DOHH2 (cell line): ENCODE measurements at regions not wholly inside any gene's neighbourhood (a gene's known extent, or its start where the extent isn't known, plus 50 kb on each side); places are given as distances from the start of the nearest gene placed in this dataset.

Experiments used
- H3F3A ChIP-seq: fragments of 200-600 bp; sonication (generic), shearing (Covaris generic); 2 replicates; pipeline ENCODE4 v1.6.0; 2016; ENCODE audit warnings: antibody characterized with exemption, mild to moderate bottlenecking; ENCODE audit not compliant: control insufficient read depth, insufficient read depth
- H3K27ac ChIP-seq: fragments of 200-600 bp; sonication (generic); 2 replicates; pipeline ENCODE4 v1.5.1; 2014; ENCODE audit warnings: low read depth, mild to moderate bottlenecking, low read length, moderate library complexity
- H3K27me3 ChIP-seq: fragments of 200-600 bp; sonication (generic); 2 replicates; pipeline ENCODE4 v1.6.1; 2014; ENCODE audit warnings: mild to moderate bottlenecking, low read length, mixed read lengths; ENCODE audit not compliant: control insufficient read depth
- H3K36me3 ChIP-seq: fragments of 200-600 bp; sonication (generic); 2 replicates; pipeline ENCODE4 v1.6.1; 2014; ENCODE audit warnings: mild to moderate bottlenecking, low read length, moderate library complexity, mixed read lengths; ENCODE audit not compliant: control insufficient read depth
- H3K4me1 ChIP-seq: fragments of 200-600 bp; sonication (generic); 2 replicates; pipeline ENCODE4 v1.6.1; 2014; ENCODE audit warnings: mild to moderate bottlenecking, low read length, mixed read lengths; ENCODE audit not compliant: control insufficient read depth
- H3K4me2 ChIP-seq: fragments of 200-600 bp; sonication (generic); 2 replicates; pipeline ENCODE4 v1.6.0; 2014; ENCODE audit warnings: mild to moderate bottlenecking, low read length, moderate library complexity
- H3K4me3 ChIP-seq: fragments of 200-600 bp; sonication (generic); 2 replicates; pipeline ENCODE4 v1.5.1; 2014; ENCODE audit warnings: mild to moderate bottlenecking, low read length, mixed read lengths
- H3K79me2 ChIP-seq: fragments of 200-600 bp; sonication (generic); 2 replicates; pipeline ENCODE4 v1.6.1; 2014; ENCODE audit warnings: mild to moderate bottlenecking, low read length, mixed read lengths; ENCODE audit not compliant: control insufficient read depth
- H3K9me2 ChIP-seq: fragments of 200-600 bp; sonication (generic); replicated peaks from 2 replicates; pipeline ENCODE4 v1.6.1; 2014; ENCODE audit warnings: mild to moderate bottlenecking, low read length, mixed read lengths; ENCODE audit not compliant: control insufficient read depth
- H3K9me3 ChIP-seq: fragments of 200-600 bp; sonication (generic); 2 replicates; pipeline ENCODE4 v1.6.1; 2014; ENCODE audit warnings: antibody characterized with exemption, low read length, mixed read lengths; ENCODE audit not compliant: control insufficient read depth, insufficient read depth
- H4K20me1 ChIP-seq: fragments of 200-600 bp; sonication (generic); 2 replicates; pipeline ENCODE4 v1.6.0; 2014; ENCODE audit warnings: low read depth, mild to moderate bottlenecking, antibody characterized with exemption, low read length, moderate library complexity; ENCODE audit not compliant: control insufficient read depth, insufficient read depth
- CTCF ChIP-seq: fragments of 200-600 bp; sonication (generic); IDR thresholded peaks from one replicate; pipeline ENCODE4 v1.5.1; 2014; ENCODE audit warnings: antibody characterized with exemption, mild to moderate bottlenecking, low read depth, low read length; ENCODE audit not compliant: poor library complexity, severe bottlenecking
- EZH2phosphoT487 ChIP-seq: fragments of 200-600 bp; sonication (generic); IDR thresholded peaks from 2 replicates; pipeline ENCODE4 v1.6.1; 2017; ENCODE audit warnings: borderline replicate concordance, mild to moderate bottlenecking, antibody characterized with exemption, low read length, moderate library complexity, mixed read lengths

GRCh38 chr7:46960970-46961369 is 620.9 kb downstream of the TNS3 start:
- no peak overlapping the region for H3K4me2 ChIP-seq
- no peaks in the 10 kb centered on the region for H3K79me2 ChIP-seq
- H3K4me3 ChIP-seq = no peak overlapping the region
- H4K20me1 ChIP-seq = no peaks in the 10 kb centered on the region
- no peaks in the 10 kb centered on the region for H3K9me3 ChIP-seq
- TF ChIP-seq EZH2phosphoT487 (no peak), CTCF (no peak)
- no peaks in the 10 kb centered on the region for H3K27me3 ChIP-seq
- no peaks in the 10 kb centered on the region for H3F3A ChIP-seq
- no peaks in the 10 kb centered on the region for H3K4me1 ChIP-seq
- no peaks in the 10 kb centered on the region for H3K36me3 ChIP-seq
- H3K9me2 ChIP-seq = no peaks in the 10 kb centered on the region
- no peak overlapping the region for H3K27ac ChIP-seq

GRCh38 chr7:46957195-46957594 is 624.7 kb downstream of the TNS3 start:
- H3K4me2 ChIP-seq = no peak overlapping the region
- H3K36me3 ChIP-seq = no peaks in the 10 kb centered on the region
- H3K4me1 ChIP-seq = no peaks in the 10 kb centered on the region
- H3K4me3 ChIP-seq = no peak overlapping the region
- no peaks in the 10 kb centered on the region for H3K9me3 ChIP-seq
- H3F3A ChIP-seq = no peaks in the 10 kb centered on the region
- H3K9me2 ChIP-seq = no peaks in the 10 kb centered on the region
- no peaks in the 10 kb centered on the region for H4K20me1 ChIP-seq
- no peak overlapping the region for H3K27ac ChIP-seq
- H3K27me3 ChIP-seq = no peaks in the 10 kb centered on the region
- TF ChIP-seq CTCF (no peak), EZH2phosphoT487 (no peak)
- H3K79me2 ChIP-seq = no peaks in the 10 kb centered on the region

- no peaks in the 10 kb centered on the region for H3K4me1 ChIP-seq
- no peaks in the 10 kb centered on the region for H3K9me3 ChIP-seq
- H3K79me2 ChIP-seq = no peaks in the 10 kb centered on the region
- no peaks in the 10 kb centered on the region for H4K20me1 ChIP-seq
- H3K36me3 ChIP-seq = no peaks in the 10 kb centered on the region
- no peaks in the 10 kb centered on the region for H3F3A ChIP-seq
- TF ChIP-seq EZH2phosphoT487 (no peak), CTCF (no peak)
- H3K27ac ChIP-seq = no peak overlapping the region
- H3K27me3 ChIP-seq = no peaks in the 10 kb centered on the region
- no peak overlapping the region for H3K4me3 ChIP-seq
- no peak overlapping the region for H3K4me2 ChIP-seq
- no peaks in the 10 kb centered on the region for H3K9me2 ChIP-seq
Observed at GRCh38 chr7:46955531-46955930, 626.4 kb downstream of the TNS3 start.

- Histone ChIP-seq H3K36me3 (no peaks in the 10 kb centered on the region), H3K4me1 (no peaks in the 10 kb centered on the region), H3K9me3 (no peaks in the 10 kb centered on the region), H3F3A (no peaks in the 10 kb centered on the region), H3K4me2 (no peak overlapping the region), H4K20me1 (no peaks in the 10 kb centered on the region), H3K4me3 (no peak overlapping the region), H3K27ac (no peak overlapping the region), H3K79me2 (no peaks in the 10 kb centered on the region), H3K9me2 (no peaks in the 10 kb centered on the region), H3K27me3 (no peaks in the 10 kb centered on the region)
- TF ChIP-seq CTCF (no peak), EZH2phosphoT487 (no peak)
Observed at GRCh38 chr7:46954181-46954580, 627.7 kb downstream of the TNS3 start.
